ENCODE measurements at regions not wholly inside any gene's neighbourhood (a gene's known extent, or its start where the extent isn't known, plus 50 kb on each side); places are given as distances from the start of the nearest gene placed in this dataset.

- Histone ChIP-seq H3K4me3 (no peak overlapping the region), H3K27ac (replicated peaks) (no peak overlapping the region), H3K9me3 (replicated peaks) (peaks cover 21% of the 10 kb centered on the region), H3K4me1 (no peaks in the 10 kb centered on the region), H3K27me3 (ENCODE audit: low read depth) (no peaks in the 10 kb centered on the region), H3K36me3 (no peaks in the 10 kb centered on the region)
- TF ChIP-seq, protein P1, sequence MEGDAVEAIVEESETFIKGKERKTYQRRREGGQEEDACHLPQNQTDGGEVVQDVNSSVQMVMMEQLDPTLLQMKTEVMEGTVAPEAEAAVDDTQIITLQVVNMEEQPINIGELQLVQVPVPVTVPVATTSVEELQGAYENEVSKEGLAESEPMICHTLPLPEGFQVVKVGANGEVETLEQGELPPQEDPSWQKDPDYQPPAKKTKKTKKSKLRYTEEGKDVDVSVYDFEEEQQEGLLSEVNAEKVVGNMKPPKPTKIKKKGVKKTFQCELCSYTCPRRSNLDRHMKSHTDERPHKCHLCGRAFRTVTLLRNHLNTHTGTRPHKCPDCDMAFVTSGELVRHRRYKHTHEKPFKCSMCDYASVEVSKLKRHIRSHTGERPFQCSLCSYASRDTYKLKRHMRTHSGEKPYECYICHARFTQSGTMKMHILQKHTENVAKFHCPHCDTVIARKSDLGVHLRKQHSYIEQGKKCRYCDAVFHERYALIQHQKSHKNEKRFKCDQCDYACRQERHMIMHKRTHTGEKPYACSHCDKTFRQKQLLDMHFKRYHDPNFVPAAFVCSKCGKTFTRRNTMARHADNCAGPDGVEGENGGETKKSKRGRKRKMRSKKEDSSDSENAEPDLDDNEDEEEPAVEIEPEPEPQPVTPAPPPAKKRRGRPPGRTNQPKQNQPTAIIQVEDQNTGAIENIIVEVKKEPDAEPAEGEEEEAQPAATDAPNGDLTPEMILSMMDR (IDR thresholded peaks at IDR 0.05; ENCODE audit: borderline replicate concordance), result no peak
- DNase-seq, result no peak
- intact Hi-C loops (cut with micrococcal nuclease), result no loop called here
Measured at GRCh38 chr6:40106840-40107239, 172.6 kb upstream of the MOCS1 start.

- H3K36me3 ChIP-seq, result no peaks in the 10 kb centered on the region
- TF ChIP-seq, protein P1 (IDR thresholded peaks at IDR 0.05; ENCODE audit: borderline replicate concordance), result no peak
- no peaks in the 10 kb centered on the region for H3K4me1 ChIP-seq
- no peak overlapping the region for H3K27ac ChIP-seq (replicated peaks)
- H3K9me3 ChIP-seq (replicated peaks), result no peaks in the 10 kb centered on the region
- DNase-seq, result no peak
- peaks cover 15% of the 10 kb centered on the region for H3K27me3 ChIP-seq (ENCODE audit: low read depth)
- no peak overlapping the region for H3K4me3 ChIP-seq
- intact Hi-C loops (cut with micrococcal nuclease), result no loop called here
Measured at GRCh38 chr6:40098774-40099173, 164.5 kb upstream of the MOCS1 start.

GRCh38 chr6:40097590-40097989 lies 163.3 kb upstream of the MOCS1 start:
- H3K36me3 ChIP-seq, result no peaks in the 10 kb centered on the region
- intact Hi-C loops (cut with micrococcal nuclease), result no loop called here
- no peaks in the 10 kb centered on the region for H3K9me3 ChIP-seq (replicated peaks)
- peaks cover 15% of the 10 kb centered on the region for H3K27me3 ChIP-seq (ENCODE audit: low read depth)
- H3K4me1 ChIP-seq, result no peaks in the 10 kb centered on the region
- TF ChIP-seq, protein P1 (IDR thresholded peaks at IDR 0.05; ENCODE audit: borderline replicate concordance), result no peak
- no peak for DNase-seq
- no peak overlapping the region for H3K4me3 ChIP-seq
- no peak overlapping the region for H3K27ac ChIP-seq (replicated peaks)

DNA sequence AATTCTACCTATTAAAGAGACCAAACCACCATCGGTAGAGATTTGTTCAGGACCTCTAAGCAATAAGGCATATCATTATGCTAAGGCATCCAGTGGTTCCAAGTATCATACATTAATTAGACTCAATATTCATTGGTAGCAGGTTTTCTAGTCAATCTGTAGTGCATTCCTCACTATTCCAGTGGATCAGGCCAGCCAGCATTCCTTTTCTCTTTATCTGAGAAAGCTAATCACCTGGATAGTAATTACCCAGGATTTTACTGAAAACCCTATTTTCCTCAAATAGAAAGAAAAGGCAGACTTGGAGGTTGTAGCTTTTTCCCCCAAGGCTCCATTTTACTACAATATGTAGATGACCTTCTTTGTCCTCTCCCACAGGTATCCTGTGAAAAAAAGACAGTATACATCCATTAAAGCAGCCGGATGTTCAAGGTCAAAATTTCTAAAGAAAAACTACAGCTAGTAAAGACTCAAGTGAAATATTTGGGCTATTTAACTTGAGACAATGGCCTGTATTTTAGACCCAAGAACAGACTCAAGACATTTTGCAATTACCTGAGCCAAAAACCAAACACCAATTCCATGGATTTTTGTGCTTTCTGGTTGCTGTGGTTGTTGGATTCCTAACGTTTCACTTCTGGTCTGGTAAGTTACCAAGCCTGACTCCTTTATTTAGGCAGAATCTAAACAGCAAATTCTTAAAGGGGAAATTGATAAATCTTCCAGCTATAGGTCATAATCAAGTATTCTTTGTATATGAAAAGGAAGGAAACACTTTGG lies 149.1 kb upstream of the MOCS1 start:
- TF ChIP-seq, protein P1 (IDR thresholded peaks at IDR 0.05; ENCODE audit: borderline replicate concordance), result no peak
- H3K4me1 ChIP-seq, result no peaks in the 10 kb centered on the region
- no peak overlapping the region for H3K27ac ChIP-seq (replicated peaks)
- no peak for DNase-seq
- intact Hi-C loops (cut with micrococcal nuclease), result no loop called here
- no peak overlapping the region for H3K4me3 ChIP-seq
- peaks cover 37% of the 10 kb centered on the region for H3K27me3 ChIP-seq (ENCODE audit: low read depth)
- H3K9me3 ChIP-seq (replicated peaks), result no peaks in the 10 kb centered on the region
- H3K36me3 ChIP-seq, result no peaks in the 10 kb centered on the region

DNA sequence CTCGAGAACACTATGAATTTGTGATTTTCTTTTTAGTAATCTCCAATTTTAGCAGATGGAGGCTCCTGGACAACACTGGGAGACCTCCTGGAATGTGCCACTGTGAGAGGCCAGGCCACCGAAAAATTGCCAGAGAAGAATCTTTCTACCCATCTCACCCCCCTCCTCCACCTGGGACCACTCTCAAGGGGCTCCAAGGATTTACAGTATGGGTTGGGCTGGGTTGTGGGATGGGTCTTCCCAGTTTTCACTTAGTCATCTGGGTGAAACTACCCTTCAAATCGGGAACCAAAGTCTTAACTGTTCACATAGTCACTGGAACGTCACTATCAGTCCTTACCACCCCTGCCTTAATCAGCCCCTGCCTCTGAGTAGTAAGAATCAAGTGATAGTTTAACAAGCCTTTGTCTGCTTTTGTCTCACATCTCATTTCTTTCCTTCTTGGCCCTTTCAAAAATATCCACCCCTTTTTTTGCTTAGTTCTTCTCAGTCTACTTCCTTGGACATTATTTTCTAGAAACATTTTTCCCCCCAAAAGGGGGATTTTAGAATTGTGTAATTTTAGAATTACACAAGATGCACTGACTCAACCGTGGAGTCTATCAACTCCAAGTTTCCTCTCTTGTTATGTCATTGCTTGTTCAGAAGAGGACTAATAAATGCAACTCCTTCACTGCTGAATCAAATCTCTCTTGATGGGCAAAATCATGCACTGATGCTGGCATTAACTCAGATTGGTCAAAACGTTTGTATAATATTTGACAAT lies 148.2 kb upstream of the MOCS1 start:
- TF ChIP-seq, protein P1 (IDR thresholded peaks at IDR 0.05; ENCODE audit: borderline replicate concordance), result no peak
- Histone ChIP-seq H3K4me1 (no peaks in the 10 kb centered on the region), H3K27ac (replicated peaks) (no peak overlapping the region), H3K27me3 (ENCODE audit: low read depth) (peaks cover 44% of the 10 kb centered on the region), H3K36me3 (no peaks in the 10 kb centered on the region), H3K9me3 (replicated peaks) (no peaks in the 10 kb centered on the region), H3K4me3 (no peak overlapping the region)
- intact Hi-C loops (cut with micrococcal nuclease), result no loop called here
- DNase-seq, result no peak

Measured in left ventricle myocardium inferior (tissue), 1 donor.